Trophoblast cell (in vitro differentiated cells and primary cell): ENCODE measurements at regions not wholly inside any gene's neighbourhood (a gene's known extent, or its start where the extent isn't known, plus 50 kb on each side); places are given as distances from the start of the nearest gene placed in this dataset.

Source experiments
- DNase-seq, 2 donors: peaks; one replicate each; pipeline ENCODE4 v3.0.0-alpha.2; 2016
- H2AFZ ChIP-seq: 2 replicates; pipeline ENCODE4 v1.6.1; 2013; ENCODE audit warnings: low read length, moderate library complexity, mild to moderate bottlenecking; ENCODE audit not compliant: insufficient read depth, poor library complexity
- H2AK5ac ChIP-seq: 2 replicates; pipeline ENCODE4 v1.6.1; 2013; ENCODE audit warnings: mild to moderate bottlenecking, low read length
- H2BK120ac ChIP-seq: 2 replicates; pipeline ENCODE4 v1.6.1; 2013; ENCODE audit warnings: low read length, mild to moderate bottlenecking, moderate library complexity; ENCODE audit not compliant: insufficient read depth, poor library complexity
- H2BK12ac ChIP-seq: 2 replicates; pipeline ENCODE4 v1.6.1; 2013; ENCODE audit warnings: mild to moderate bottlenecking, low read length, moderate library complexity
- H2BK5ac ChIP-seq: 2 replicates; pipeline ENCODE4 v1.6.1; 2013; ENCODE audit warnings: low read length, low read depth, moderate library complexity, mild to moderate bottlenecking; ENCODE audit not compliant: poor library complexity
- H3K14ac ChIP-seq: 2 replicates; pipeline ENCODE4 v1.6.1; 2013; ENCODE audit warnings: mild to moderate bottlenecking, low read length
- H3K18ac ChIP-seq: 2 replicates; pipeline ENCODE4 v1.6.1; 2013; ENCODE audit warnings: mild to moderate bottlenecking, low read length
- H3K23ac ChIP-seq: 2 replicates; pipeline ENCODE4 v1.6.1; 2013; ENCODE audit warnings: low read length
- H3K27ac ChIP-seq: 2 replicates; pipeline ENCODE4 v1.5.1; 2013; ENCODE audit warnings: low read depth, mild to moderate bottlenecking, inconsistent platforms, low read length, moderate library complexity
- H3K27me3 ChIP-seq: 2 replicates; pipeline ENCODE4 v1.6.1; 2013; ENCODE audit warnings: inconsistent platforms, mild to moderate bottlenecking, low read length, moderate library complexity; ENCODE audit not compliant: insufficient read depth
- H3K36me3 ChIP-seq, 2 experiments: 1 replicate in 1 of 2; 2 replicates in 1 of 2; pipeline ENCODE4 v1.6.1; 2013; ENCODE audit warnings: low read length in 2 of 2, mild to moderate bottlenecking in 2 of 2, moderate library complexity in 1 of 2; ENCODE audit not compliant: insufficient read depth in 2 of 2, control insufficient read depth in 1 of 2
- H3K4ac ChIP-seq: 2 replicates; pipeline ENCODE4 v1.6.1; 2013; ENCODE audit warnings: low read depth, mild to moderate bottlenecking, low read length, moderate library complexity
- H3K4me1 ChIP-seq, 2 experiments: 1 replicate in 1 of 2; 2 replicates in 1 of 2; pipeline ENCODE4 v1.6.1; 2013; ENCODE audit warnings: low read length in 2 of 2, mild to moderate bottlenecking in 2 of 2, moderate library complexity in 1 of 2; ENCODE audit not compliant: insufficient read depth in 2 of 2, control insufficient read depth in 1 of 2
- H3K4me2 ChIP-seq: 2 replicates; pipeline ENCODE4 v1.6.1; 2013; ENCODE audit warnings: inconsistent platforms, mild to moderate bottlenecking, low read length, moderate library complexity
- H3K4me3 ChIP-seq: 2 replicates; pipeline ENCODE4 v1.5.1; 2013; ENCODE audit warnings: mild to moderate bottlenecking, low read depth, low read length, inconsistent platforms
- H3K79me1 ChIP-seq: one replicate; pipeline ENCODE4 v1.6.1; 2013; ENCODE audit warnings: low read length
- H3K79me2 ChIP-seq: 2 replicates; pipeline ENCODE4 v1.6.1; 2013; ENCODE audit warnings: low read length, mild to moderate bottlenecking; ENCODE audit not compliant: control insufficient read depth, insufficient read depth, poor library complexity
- H3K9ac ChIP-seq: 2 replicates; pipeline ENCODE4 v1.6.1; 2013; ENCODE audit warnings: mild to moderate bottlenecking, low read length
- H3K9me3 ChIP-seq: 2 replicates; pipeline ENCODE4 v1.6.1; 2013; ENCODE audit warnings: low read depth, mild to moderate bottlenecking, control low read depth, inconsistent platforms, low read length; ENCODE audit not compliant: insufficient read depth
- H4K12ac ChIP-seq: 2 replicates; pipeline ENCODE4 v1.6.1; 2013; ENCODE audit warnings: low read depth, mild to moderate bottlenecking, low read length, moderate library complexity
- H4K8ac ChIP-seq: 2 replicates; pipeline ENCODE4 v1.6.1; 2013; ENCODE audit warnings: low read depth, mild to moderate bottlenecking, low read length, moderate library complexity
- H4K91ac ChIP-seq: one replicate; pipeline ENCODE4 v1.6.1; 2013; ENCODE audit warnings: low read depth, mild to moderate bottlenecking, low read length, moderate library complexity
- WGBS: extraction: QIAGEN DNeasy Blood & Tissue Kit; methylation state at CpG from one replicate; pipeline ENCODE4 v1.1.7; 2013; ENCODE audit warnings: missing lambda C conversion rate; ENCODE audit not compliant: insufficient read length, insufficient coverage; ENCODE audit errors: extremely low coverage; 5-methylcytosine and 5-hydroxymethylcytosine counted together

DNA sequence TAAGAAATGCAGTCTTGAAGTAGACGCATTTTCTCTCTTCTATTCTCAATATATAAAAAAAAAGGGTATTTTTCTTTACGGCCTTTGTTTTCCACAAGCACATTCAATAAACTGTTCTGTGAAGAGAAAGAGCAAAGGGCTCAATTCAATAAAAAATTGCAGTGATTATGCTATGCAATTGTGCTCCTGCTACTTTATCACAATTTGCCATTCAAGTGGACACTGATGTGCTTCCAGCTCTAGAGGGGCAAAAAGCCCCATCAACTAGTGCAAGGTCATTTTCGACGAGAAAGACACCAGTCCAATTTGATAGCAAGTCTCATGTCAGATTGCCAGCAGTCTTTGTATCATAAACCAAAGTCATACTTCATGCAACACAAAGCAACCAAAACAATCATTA, 82.6 kb upstream of the THSD7A start:
- WGBS, result no CpG with 5 or more reads among the region's 4 CpGs
- Histone ChIP-seq H3K79me1 (no peaks in the 10 kb centered on the region), H3K14ac (no peak overlapping the region), H4K91ac (no peak overlapping the region), H3K4me1 (no peaks in the 10 kb centered on the region), H4K12ac (no peak overlapping the region), H3K4me3 (no peak overlapping the region), H3K23ac (no peak overlapping the region), H2AFZ (no peak overlapping the region), H3K27me3 (no peaks in the 10 kb centered on the region), H3K4ac (no peak overlapping the region), H4K8ac (no peak overlapping the region), H3K27ac (no peak overlapping the region), H2AK5ac (no peak overlapping the region), H2BK12ac (no peak overlapping the region), H3K36me3 (no peaks in the 10 kb centered on the region), H2BK120ac (no peak overlapping the region), H3K18ac (no peak overlapping the region), H3K4me2 (no peak overlapping the region), H3K9ac (no peak overlapping the region), H3K79me2 (no peaks in the 10 kb centered on the region), H2BK5ac (no peak overlapping the region), H3K9me3 (peaks cover 2% of the 10 kb centered on the region)
- DNase-seq, result no peak

DNA sequence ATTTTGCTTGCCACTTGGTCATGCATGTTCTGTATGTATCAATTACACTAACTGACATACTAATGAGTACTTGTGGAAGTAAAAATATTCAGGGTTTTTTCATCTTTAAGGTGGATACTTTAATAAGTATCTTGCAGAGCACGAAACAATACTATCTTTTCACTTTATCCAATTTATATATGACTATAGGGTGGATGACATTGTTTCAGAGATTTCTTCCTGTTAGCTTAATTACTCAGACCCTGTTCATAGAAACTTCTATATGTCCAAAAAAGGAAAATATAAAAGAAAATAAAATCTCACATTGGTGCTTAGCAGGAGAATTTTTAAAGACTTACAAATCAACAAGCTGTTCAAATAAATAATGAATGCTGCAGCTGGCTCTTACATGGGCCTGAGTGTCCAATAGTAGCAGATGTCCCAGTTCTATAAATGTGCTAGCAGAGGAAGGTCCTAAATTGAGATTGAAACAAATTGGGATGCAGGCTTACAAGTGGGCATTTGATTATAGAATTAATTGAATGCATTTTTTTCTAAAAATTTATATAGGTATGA, 91.5 kb upstream of the THSD7A start:
- Histone ChIP-seq H2AK5ac (no peak overlapping the region), H3K79me1 (no peaks in the 10 kb centered on the region), H3K9ac (no peak overlapping the region), H4K8ac (no peak overlapping the region), H3K18ac (no peak overlapping the region), H4K91ac (no peak overlapping the region), H2BK5ac (no peak overlapping the region), H3K9me3 (no peaks in the 10 kb centered on the region), H3K27ac (no peak overlapping the region), H2AFZ (no peak overlapping the region), H2BK120ac (no peak overlapping the region), H3K4me2 (no peak overlapping the region), H3K4me3 (no peak overlapping the region), H3K4ac (no peak overlapping the region), H2BK12ac (no peak overlapping the region), H3K14ac (no peak overlapping the region), H3K36me3 (no peaks in the 10 kb centered on the region), H4K12ac (no peak overlapping the region), H3K27me3 (no peaks in the 10 kb centered on the region), H3K4me1 (no peaks in the 10 kb centered on the region), H3K23ac (no peak overlapping the region), H3K79me2 (no peaks in the 10 kb centered on the region)
- no CpG with 5 or more reads among the region's 1 CpG for WGBS
- DNase-seq, result no peak

DNA sequence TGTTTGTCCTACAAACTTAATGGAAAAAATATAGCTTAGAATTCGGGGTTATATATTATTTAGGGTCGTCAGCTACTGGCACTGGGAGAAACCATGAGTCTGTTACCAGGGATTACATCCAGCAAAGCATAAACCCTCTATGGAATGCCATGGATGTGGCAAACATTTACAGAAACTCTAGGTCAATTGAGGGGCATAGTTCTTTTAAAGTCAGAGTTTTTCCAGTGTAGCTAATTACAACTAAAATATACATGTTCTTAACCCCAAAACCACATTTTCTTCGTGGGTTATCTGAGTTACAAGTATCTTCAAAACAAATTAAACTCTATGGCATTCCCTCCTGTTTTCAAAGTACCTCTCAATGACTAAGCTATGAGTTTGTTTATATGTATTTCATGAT, 99.3 kb upstream of the THSD7A start:
- no peaks in the 10 kb centered on the region for H3K36me3 ChIP-seq

DNA sequence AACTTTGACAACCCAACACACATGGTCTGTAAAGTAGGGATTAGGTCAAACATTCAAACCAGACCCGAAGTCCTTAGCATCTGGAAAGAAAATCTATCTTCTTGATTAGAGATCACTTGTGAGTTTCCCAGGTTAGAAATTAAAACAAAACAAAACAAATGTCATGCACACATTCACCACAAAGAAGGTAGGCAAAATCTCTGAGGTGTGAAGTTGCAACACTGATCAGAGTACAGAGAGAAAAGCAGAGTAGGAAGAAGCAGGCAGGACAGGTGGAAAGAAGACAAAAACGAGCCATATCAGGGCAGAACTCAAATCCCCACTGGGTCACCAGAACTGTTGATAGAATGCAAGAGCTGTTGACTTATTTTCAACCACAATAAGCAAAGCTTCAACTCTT, 102.8 kb upstream of the THSD7A start:
- Histone ChIP-seq H3K27ac (no peak overlapping the region), H4K8ac (no peak overlapping the region), H3K27me3 (no peaks in the 10 kb centered on the region), H4K12ac (no peak overlapping the region), H3K36me3 (no peaks in the 10 kb centered on the region), H2AK5ac (no peak overlapping the region), H2BK120ac (no peak overlapping the region), H2BK5ac (no peak overlapping the region), H3K4me1 (no peaks in the 10 kb centered on the region), H3K79me1 (no peaks in the 10 kb centered on the region), H3K9me3 (no peaks in the 10 kb centered on the region), H3K23ac (no peak overlapping the region), H2AFZ (no peak overlapping the region), H3K4me3 (no peak overlapping the region), H3K4ac (no peak overlapping the region), H2BK12ac (no peak overlapping the region), H4K91ac (no peak overlapping the region), H3K79me2 (no peaks in the 10 kb centered on the region), H3K9ac (no peak overlapping the region), H3K4me2 (no peak overlapping the region), H3K14ac (no peak overlapping the region), H3K18ac (no peak overlapping the region)
- no CpG with 5 or more reads among the region's 2 CpGs for WGBS
- no peak for DNase-seq

More for the DNA sequence above, 99.3 kb upstream of the THSD7A start:
- no peaks in the 10 kb centered on the region for H3K9me3 ChIP-seq
- no peak overlapping the region for H3K9ac ChIP-seq
- H3K4me1 ChIP-seq, result no peaks in the 10 kb centered on the region
- H2AFZ ChIP-seq, result no peak overlapping the region
- no peak overlapping the region for H3K14ac ChIP-seq
- H3K23ac ChIP-seq, result no peak overlapping the region
- H4K12ac ChIP-seq, result no peak overlapping the region
- no peak overlapping the region for H2BK5ac ChIP-seq
- no peak overlapping the region for H3K4me3 ChIP-seq
- no CpG with 5 or more reads among the region's 3 CpGs for WGBS
- H3K4ac ChIP-seq, result no peak overlapping the region
- no peak overlapping the region for H2AK5ac ChIP-seq
- H3K79me1 ChIP-seq, result no peaks in the 10 kb centered on the region
- no peak overlapping the region for H3K18ac ChIP-seq
- no peak overlapping the region for H2BK12ac ChIP-seq
- no peak overlapping the region for H3K27ac ChIP-seq
- DNase-seq, result no peak
- H3K27me3 ChIP-seq, result no peaks in the 10 kb centered on the region
- H3K4me2 ChIP-seq, result no peak overlapping the region
- no peak overlapping the region for H4K91ac ChIP-seq
- no peak overlapping the region for H2BK120ac ChIP-seq
- H4K8ac ChIP-seq, result no peak overlapping the region
- no peaks in the 10 kb centered on the region for H3K79me2 ChIP-seq
